ENCODE measurements at regions not wholly inside any gene's neighbourhood (a gene's known extent, or its start where the extent isn't known, plus 50 kb on each side); places are given as distances from the start of the nearest gene placed in this dataset.

GRCh38 chr6:119887666-119888065 lies 538.1 kb upstream of the MAN1A1 start:
- no peak for TF ChIP-seq ERG (CRISPR knock-in tag; IDR thresholded peaks at IDR 0.05)
- no peak for TF ChIP-seq CTCF (IDR thresholded peaks at IDR 0.05)
- no peak for TF ChIP-seq CREM (CRISPR knock-in tag; IDR thresholded peaks at IDR 0.05)
- no peak for TF ChIP-seq ZNF281 (CRISPR knock-in tag; IDR thresholded peaks at IDR 0.05)
- no peak for TF ChIP-seq MAX (CRISPR knock-in tag; IDR thresholded peaks at IDR 0.05)
- TF ChIP-seq SP1 (CRISPR knock-in tag; conservative IDR thresholded peaks at IDR 0.05) = no peak
- no peak for TF ChIP-seq USF2 (CRISPR knock-in tag; IDR thresholded peaks at IDR 0.05)
- no peak for TF ChIP-seq ATF2 (CRISPR knock-in tag; IDR thresholded peaks at IDR 0.05; ENCODE audit: borderline replicate concordance, low read depth)
- no peak for TF ChIP-seq USF1 (CRISPR knock-in tag; IDR thresholded peaks at IDR 0.05)
- TF ChIP-seq NR3C1 (CRISPR knock-in tag; conservative IDR thresholded peaks at IDR 0.05; ENCODE audit: low read depth) = no peak
- no peak for TF ChIP-seq ZNF512 (CRISPR knock-in tag; IDR thresholded peaks at IDR 0.05; ENCODE audit: borderline replicate concordance)
- no peak for TF ChIP-seq ESRRA (CRISPR knock-in tag; IDR thresholded peaks at IDR 0.05; ENCODE audit: borderline replicate concordance)
